Suprapubic skin (tissue), 3 donors: ENCODE measurements at regions not wholly inside any gene's neighbourhood (a gene's known extent, or its start where the extent isn't known, plus 50 kb on each side); places are given as distances from the start of the nearest gene placed in this dataset.

Source experiments
- POLR2A ChIP-seq, 2 donors: fragments of 450-650 bp; IDR thresholded peaks; one replicate each; pipeline ENCODE4 v1.6.1; 2017; ENCODE audit warnings: antibody characterized with exemption in 2 of 2, mild to moderate bottlenecking in 2 of 2, moderate library complexity in 2 of 2
- TF ChIP-seq, protein P1 (sequence below), 2 donors: fragments of 200-600 bp in 1 of 2; fragments of 450-650 bp in 1 of 2; sonication (generic) in 1 of 2; IDR thresholded peaks; one replicate each; pipeline ENCODE4 v1.5.1; 2016 to 2019; ENCODE audit warnings: antibody characterized with exemption in 2 of 2, mild to moderate bottlenecking in 1 of 2, moderate library complexity in 1 of 2

- TF ChIP-seq, protein P1, sequence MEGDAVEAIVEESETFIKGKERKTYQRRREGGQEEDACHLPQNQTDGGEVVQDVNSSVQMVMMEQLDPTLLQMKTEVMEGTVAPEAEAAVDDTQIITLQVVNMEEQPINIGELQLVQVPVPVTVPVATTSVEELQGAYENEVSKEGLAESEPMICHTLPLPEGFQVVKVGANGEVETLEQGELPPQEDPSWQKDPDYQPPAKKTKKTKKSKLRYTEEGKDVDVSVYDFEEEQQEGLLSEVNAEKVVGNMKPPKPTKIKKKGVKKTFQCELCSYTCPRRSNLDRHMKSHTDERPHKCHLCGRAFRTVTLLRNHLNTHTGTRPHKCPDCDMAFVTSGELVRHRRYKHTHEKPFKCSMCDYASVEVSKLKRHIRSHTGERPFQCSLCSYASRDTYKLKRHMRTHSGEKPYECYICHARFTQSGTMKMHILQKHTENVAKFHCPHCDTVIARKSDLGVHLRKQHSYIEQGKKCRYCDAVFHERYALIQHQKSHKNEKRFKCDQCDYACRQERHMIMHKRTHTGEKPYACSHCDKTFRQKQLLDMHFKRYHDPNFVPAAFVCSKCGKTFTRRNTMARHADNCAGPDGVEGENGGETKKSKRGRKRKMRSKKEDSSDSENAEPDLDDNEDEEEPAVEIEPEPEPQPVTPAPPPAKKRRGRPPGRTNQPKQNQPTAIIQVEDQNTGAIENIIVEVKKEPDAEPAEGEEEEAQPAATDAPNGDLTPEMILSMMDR (IDR thresholded peaks at IDR 0.05): no peak
- TF ChIP-seq POLR2A (IDR thresholded peaks at IDR 0.05): no peak
These were observed 121.1 kb upstream of the DUSP10 start for GRCh38 chr1:221862971-221863370.
